ENCODE measurements at regions not wholly inside any gene's neighbourhood (a gene's known extent, or its start where the extent isn't known, plus 50 kb on each side); places are given as distances from the start of the nearest gene placed in this dataset.

- WGBS: 80% methylated on average over 5 of the region's 5 CpGs
- no peaks in the 10 kb centered on the region for H3K4me1 ChIP-seq (ENCODE audit: control insufficient read depth in 4 of 4, insufficient read depth in 4 of 4, low read length in 3 of 4)
- peaks cover 0 to 3% (median 0%) of the 10 kb centered on the region in 4 donors for H3K27me3 ChIP-seq (ENCODE audit: control insufficient read depth in 4 of 4, insufficient read depth in 4 of 4, low read length in 3 of 4)
Measured at GRCh38 chr4:83722730-83723269, 186.9 kb downstream of the GPAT3 start.

GRCh38 chr4:83716874-83717273 is 181.0 kb downstream of the GPAT3 start:
- H3K9ac ChIP-seq (ENCODE audit: low read depth in 1 of 2, low read length in 2 of 2): no peak overlapping the region

More at GRCh38 chr4:83722730-83723269, 186.9 kb downstream of the GPAT3 start:
- H3K9me3 ChIP-seq (ENCODE audit: control insufficient read depth in 4 of 4, low read length in 3 of 4): no peaks in the 10 kb centered on the region
- no peak overlapping the region for H3K4me3 ChIP-seq (ENCODE audit: low read depth in 1 of 3, low read length in 3 of 3)
- TF ChIP-seq CTCF (IDR thresholded peaks at IDR 0.05; ENCODE audit: low read depth, low read length, missing input control) (no peak), HNF4A (conservative IDR thresholded peaks at IDR 0.05) (no peak), ATF3 (IDR thresholded peaks at IDR 0.05) (no peak), MAX (IDR thresholded peaks at IDR 0.05) (no peak), TAF1 (conservative IDR thresholded peaks at IDR 0.05) (no peak)
- DNase-seq (ENCODE audit: low spot score): no peak
- H3K36me3 ChIP-seq (ENCODE audit: control insufficient read depth in 4 of 4, insufficient read depth in 3 of 4, low read depth in 1 of 4, low read length in 3 of 4): no peaks in the 10 kb centered on the region
- no peak overlapping the region for H3K27ac ChIP-seq (ENCODE audit: low read depth in 1 of 2, low read length in 2 of 2)
- H3K9ac ChIP-seq (ENCODE audit: low read depth in 1 of 2, low read length in 2 of 2): no peak overlapping the region

GRCh38 chr4:83712890-83713289 is 177.0 kb downstream of the GPAT3 start:
- Histone ChIP-seq H3K4me1 (ENCODE audit: control insufficient read depth in 4 of 4, insufficient read depth in 4 of 4, low read length in 3 of 4) (no peaks in the 10 kb centered on the region), H3K27ac (ENCODE audit: low read depth in 1 of 2, low read length in 2 of 2) (no peak overlapping the region), H3K9ac (ENCODE audit: low read depth in 1 of 2, low read length in 2 of 2) (no peak overlapping the region), H3K9me3 (ENCODE audit: control insufficient read depth in 4 of 4, low read length in 3 of 4) (peaks cover 0 to 1% (median 0%) of the 10 kb centered on the region in 4 donors), H3K27me3 (ENCODE audit: control insufficient read depth in 4 of 4, insufficient read depth in 4 of 4, low read length in 3 of 4) (peaks cover 0 to 2% (median 0%) of the 10 kb centered on the region in 4 donors), H3K36me3 (ENCODE audit: control insufficient read depth in 4 of 4, insufficient read depth in 3 of 4, low read depth in 1 of 4, low read length in 3 of 4) (no peaks in the 10 kb centered on the region), H3K4me3 (ENCODE audit: low read depth in 1 of 3, low read length in 3 of 3) (no peak overlapping the region)
- TF ChIP-seq HNF4G (IDR thresholded peaks at IDR 0.05): no peak
- no peak for DNase-seq (ENCODE audit: low spot score)

More at GRCh38 chr4:83716874-83717273, 181.0 kb downstream of the GPAT3 start:
- no peaks in the 10 kb centered on the region for H3K36me3 ChIP-seq (ENCODE audit: control insufficient read depth in 4 of 4, insufficient read depth in 3 of 4, low read depth in 1 of 4, low read length in 3 of 4)
- H3K27ac ChIP-seq (ENCODE audit: low read depth in 1 of 2, low read length in 2 of 2): no peak overlapping the region
- TF ChIP-seq NR2F2 (IDR thresholded peaks at IDR 0.05): no peak
- TF ChIP-seq FOXA1 (IDR thresholded peaks at IDR 0.05): no peak
- TF ChIP-seq HNF4G (IDR thresholded peaks at IDR 0.05): no peak
- TF ChIP-seq FOXA2 (IDR thresholded peaks at IDR 0.05): no peak
- no peak for TF ChIP-seq EGR1 (IDR thresholded peaks at IDR 0.05; ENCODE audit: low read depth in 2 of 2)
- no peak for TF ChIP-seq SP1 (IDR thresholded peaks at IDR 0.05)
- peaks cover 0 to 1% (median 0%) of the 10 kb centered on the region in 4 donors for H3K9me3 ChIP-seq (ENCODE audit: control insufficient read depth in 4 of 4, low read length in 3 of 4)
- DNase-seq (ENCODE audit: low spot score): no peak
- H3K4me3 ChIP-seq (ENCODE audit: low read depth in 1 of 3, low read length in 3 of 3): no peak overlapping the region
- H3K4me1 ChIP-seq (ENCODE audit: control insufficient read depth in 4 of 4, insufficient read depth in 4 of 4, low read length in 3 of 4): no peaks in the 10 kb centered on the region
- H3K27me3 ChIP-seq (ENCODE audit: control insufficient read depth in 4 of 4, insufficient read depth in 4 of 4, low read length in 3 of 4): peaks cover 0 to 3% (median 0%) of the 10 kb centered on the region in 4 donors

GRCh38 chr4:83709627-83710026 is 173.7 kb downstream of the GPAT3 start:
- Histone ChIP-seq H3K4me3 (ENCODE audit: low read depth in 1 of 3, low read length in 3 of 3) (no peak overlapping the region), H3K36me3 (ENCODE audit: control insufficient read depth in 4 of 4, insufficient read depth in 3 of 4, low read depth in 1 of 4, low read length in 3 of 4) (no peaks in the 10 kb centered on the region), H3K9ac (ENCODE audit: low read depth in 1 of 2, low read length in 2 of 2) (no peak overlapping the region), H3K27ac (ENCODE audit: low read depth in 1 of 2, low read length in 2 of 2) (no peak overlapping the region), H3K27me3 (ENCODE audit: control insufficient read depth in 4 of 4, insufficient read depth in 4 of 4, low read length in 3 of 4) (peaks cover 0 to 2% (median 0%) of the 10 kb centered on the region in 4 donors), H3K9me3 (ENCODE audit: control insufficient read depth in 4 of 4, low read length in 3 of 4) (no peaks in the 10 kb centered on the region), H3K4me1 (ENCODE audit: control insufficient read depth in 4 of 4, insufficient read depth in 4 of 4, low read length in 3 of 4) (no peaks in the 10 kb centered on the region)
- WGBS: 62% methylated on average over 7 of the region's 7 CpGs
- no peak for DNase-seq (ENCODE audit: low spot score)
- TF ChIP-seq FOXA1 (IDR thresholded peaks at IDR 0.05): no peak
- no peak for TF ChIP-seq HNF4A (conservative IDR thresholded peaks at IDR 0.05)
- no peak for TF ChIP-seq GABPA (IDR thresholded peaks at IDR 0.05 in 1 of 2, conservative IDR thresholded peaks at IDR 0.05 in 1 of 2)
- no peak for TF ChIP-seq RXRA (IDR thresholded peaks at IDR 0.05)
- TF ChIP-seq YY1 (IDR thresholded peaks at IDR 0.05): no peak
- TF ChIP-seq NR2F2 (IDR thresholded peaks at IDR 0.05): no peak
- no peak for TF ChIP-seq TAF1 (conservative IDR thresholded peaks at IDR 0.05)
- TF ChIP-seq CTCF (IDR thresholded peaks at IDR 0.05; ENCODE audit: low read depth, low read length, missing input control): no peak
